H9 (cell line): ENCODE measurements at regions not wholly inside any gene's neighbourhood (a gene's known extent, or its start where the extent isn't known, plus 50 kb on each side); places are given as distances from the start of the nearest gene placed in this dataset.

ENCODE experiments used
- DNase-seq: peaks from one replicate; pipeline ENCODE4 v3.0.0-alpha.2; 2017
- H2AFZ ChIP-seq: one replicate; pipeline ENCODE4 v1.6.1; 2013; ENCODE audit warnings: mild to moderate bottlenecking, low read length, control low read depth, moderate library complexity
- H2AK5ac ChIP-seq: 2 replicates; pipeline ENCODE4 v1.6.1; 2013; ENCODE audit warnings: low read length, control low read depth, mixed read lengths; ENCODE audit not compliant: insufficient read length
- H2BK120ac ChIP-seq: one replicate; pipeline ENCODE4 v1.6.1; 2013; ENCODE audit warnings: low read depth, mild to moderate bottlenecking, low read length, control low read depth, inconsistent platforms; ENCODE audit not compliant: poor library complexity, severe bottlenecking
- H2BK12ac ChIP-seq: 2 replicates; pipeline ENCODE4 v1.6.1; 2013; ENCODE audit warnings: low read length, control low read depth, mixed read lengths, low read depth; ENCODE audit not compliant: insufficient read length
- H2BK15ac ChIP-seq: 2 replicates; pipeline ENCODE4 v1.6.1; 2013; ENCODE audit warnings: low read depth, low read length, control low read depth
- H2BK20ac ChIP-seq: one replicate; pipeline ENCODE4 v1.6.1; 2013; ENCODE audit warnings: low read depth, mild to moderate bottlenecking, low read length, control low read depth, inconsistent platforms; ENCODE audit not compliant: poor library complexity, severe bottlenecking
- H2BK5ac ChIP-seq: 2 replicates; pipeline ENCODE4 v1.6.1; 2013; ENCODE audit warnings: low read length, control low read depth, mixed read lengths; ENCODE audit not compliant: insufficient read length
- H3K14ac ChIP-seq: 2 replicates; pipeline ENCODE4 v1.6.1; 2013; ENCODE audit warnings: low read length, control low read depth; ENCODE audit not compliant: insufficient read depth
- H3K18ac ChIP-seq: 2 replicates; pipeline ENCODE4 v1.6.1; 2013; ENCODE audit warnings: low read depth, mild to moderate bottlenecking, mixed read lengths, low read length, control low read depth; ENCODE audit not compliant: insufficient read length
- H3K23ac ChIP-seq: 2 replicates; pipeline ENCODE4 v1.6.1; 2013; ENCODE audit warnings: low read length, control low read depth, mixed read lengths, low read depth; ENCODE audit not compliant: insufficient read length
- H3K23me2 ChIP-seq: 2 replicates; pipeline ENCODE4 v1.6.1; 2013; ENCODE audit warnings: low read depth, mild to moderate bottlenecking, mixed read lengths, low read length, control low read depth; ENCODE audit not compliant: insufficient read length, poor library complexity, severe bottlenecking
- H3K27ac ChIP-seq: 2 replicates; pipeline ENCODE4 v1.5.1; 2013; ENCODE audit warnings: low read length, control low read depth, mixed read lengths, low read depth; ENCODE audit not compliant: insufficient read length
- H3K27me3 ChIP-seq: 2 replicates; pipeline ENCODE4 v1.6.1; 2013; ENCODE audit warnings: low read length, control low read depth, inconsistent platforms; ENCODE audit not compliant: insufficient read depth
- H3K4ac ChIP-seq: 2 replicates; pipeline ENCODE4 v1.6.1; 2013; ENCODE audit warnings: low read depth, mild to moderate bottlenecking, control low read depth, inconsistent platforms, low read length, moderate library complexity
- H3K4me1 ChIP-seq: 2 replicates; pipeline ENCODE4 v1.6.1; 2013; ENCODE audit warnings: low read length, control low read depth, inconsistent platforms; ENCODE audit not compliant: insufficient read depth
- H3K4me2 ChIP-seq: 2 replicates; pipeline ENCODE4 v1.6.1; 2013; ENCODE audit warnings: low read length, control low read depth, mixed read lengths; ENCODE audit not compliant: insufficient read length, insufficient read depth
- H3K56ac ChIP-seq: 2 replicates; pipeline ENCODE4 v1.6.1; 2013; ENCODE audit warnings: low read depth, mild to moderate bottlenecking, mixed read lengths, low read length, control low read depth; ENCODE audit not compliant: insufficient read length
- H3K79me1 ChIP-seq: 2 replicates; pipeline ENCODE4 v1.6.1; 2013; ENCODE audit warnings: low read depth, mild to moderate bottlenecking, moderate library complexity, low read length, control low read depth, inconsistent platforms; ENCODE audit not compliant: insufficient read depth, poor library complexity, severe bottlenecking
- H3K79me2 ChIP-seq: 2 replicates; pipeline ENCODE4 v1.6.1; 2013; ENCODE audit warnings: low read length, control low read depth, inconsistent platforms; ENCODE audit not compliant: insufficient read depth
- H3K9ac ChIP-seq: 2 replicates; pipeline ENCODE4 v1.6.1; 2013; ENCODE audit warnings: low read length, control low read depth, mixed read lengths; ENCODE audit not compliant: insufficient read length; ENCODE audit errors: extremely low read depth
- H3K9me3 ChIP-seq: one replicate; pipeline ENCODE4 v1.6.1; 2013; ENCODE audit warnings: low read depth, low read length, inconsistent platforms; ENCODE audit not compliant: control insufficient read depth
- H3T11ph ChIP-seq: one replicate; pipeline ENCODE4 v1.6.1; 2013; ENCODE audit warnings: mild to moderate bottlenecking, low read length, control low read depth, inconsistent platforms
- H4K20me1 ChIP-seq: one replicate; pipeline ENCODE4 v1.6.1; 2013; ENCODE audit not compliant: control insufficient read depth, insufficient read length, insufficient read depth
- H4K5ac ChIP-seq: 2 replicates; pipeline ENCODE4 v1.6.1; 2013; ENCODE audit warnings: low read depth, mild to moderate bottlenecking, mixed read lengths, low read length, control low read depth; ENCODE audit not compliant: insufficient read length
- H4K8ac ChIP-seq: replicated peaks from 2 replicates; pipeline ENCODE4 v1.6.1; 2013; ENCODE audit warnings: low read length, control low read depth, mixed read lengths, low read depth; ENCODE audit not compliant: insufficient read length
- H4K91ac ChIP-seq: 2 replicates; pipeline ENCODE4 v1.6.1; 2013; ENCODE audit warnings: low read depth, mild to moderate bottlenecking, moderate library complexity, mixed read lengths, low read length, control low read depth; ENCODE audit not compliant: insufficient read length
- H3K27ac Mint-ChIP-seq, 3 experiments: 2 replicates in 2 of 3; 3 replicates in 1 of 3; pipeline ENCODE4 v1.8.0; 2020 to 2021; ENCODE audit warnings: mixed read lengths in 3 of 3, mild to moderate bottlenecking in 1 of 3, moderate library complexity in 1 of 3
- H3K27me3 Mint-ChIP-seq: 2 replicates; pipeline ENCODE4 v1.8.0; 2021; ENCODE audit warnings: low read depth, mild to moderate bottlenecking, moderate library complexity, mixed read lengths
- H3K36me3 Mint-ChIP-seq, 3 experiments: 2 replicates in 2 of 3; 3 replicates in 1 of 3; pipeline ENCODE4 v1.8.0; 2020 to 2021; ENCODE audit warnings: low read depth in 3 of 3, mixed read lengths in 3 of 3; ENCODE audit not compliant: insufficient read depth in 1 of 3
- H3K4me1 Mint-ChIP-seq, 2 experiments: 2 replicates each; pipeline ENCODE4 v1.8.0; 2020; ENCODE audit warnings: mixed read lengths in 2 of 2
- H3K4me3 Mint-ChIP-seq, 2 experiments: 2 replicates in 1 of 2; 3 replicates in 1 of 2; pipeline ENCODE4 v1.8.0; 2020 to 2021; ENCODE audit warnings: mild to moderate bottlenecking in 2 of 2, mixed read lengths in 2 of 2, moderate library complexity in 1 of 2
- H3K9me3 Mint-ChIP-seq, 2 experiments: 2 replicates in 1 of 2; 3 replicates in 1 of 2; pipeline ENCODE4 v1.8.0; 2020; ENCODE audit warnings: mild to moderate bottlenecking in 2 of 2, mixed read lengths in 2 of 2, moderate library complexity in 1 of 2
- WGBS: extraction: QIAGEN DNeasy Blood & Tissue Kit; methylation state at CpG from one replicate; pipeline ENCODE4 v1.1.7; 2013; ENCODE audit warnings: missing lambda C conversion rate, low lambda C conversion rate, mixed read lengths; ENCODE audit not compliant: insufficient read length; ENCODE audit errors: extremely low coverage; 5-methylcytosine and 5-hydroxymethylcytosine counted together
- TF ChIP-seq, protein P1 (sequence below): fragments of 200-600 bp; sonication (generic); conservative IDR thresholded peaks from 3 replicates; pipeline ENCODE4 v1.8.0; 2021; ENCODE audit warnings: antibody characterized with exemption, mild to moderate bottlenecking

DNA sequence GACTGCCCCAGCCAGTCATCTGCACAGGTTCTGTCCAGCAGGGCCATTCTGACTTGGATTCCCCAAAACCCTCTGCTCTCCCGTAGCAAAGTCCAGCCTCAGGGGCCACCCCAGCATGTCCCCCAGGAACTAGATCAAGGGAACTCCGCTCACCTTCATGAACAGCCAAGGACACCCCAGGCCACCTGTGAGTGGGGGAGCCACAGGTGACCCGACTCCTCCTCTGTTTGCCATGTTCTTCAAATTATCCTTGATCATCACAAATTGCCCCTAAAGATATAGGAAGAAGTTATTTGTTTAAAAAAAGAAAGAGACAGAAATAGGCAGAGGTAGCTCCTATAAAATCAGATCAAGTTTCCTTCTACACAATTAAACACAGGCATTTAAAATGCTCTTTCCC, 475.0 kb downstream of the MATN1 start:
- no peak overlapping the region for H3T11ph ChIP-seq
- peaks cover 13% of the 10 kb centered on the region for H3K27me3 Mint-ChIP-seq
- no peaks in the 10 kb centered on the region for H3K79me2 ChIP-seq
- no peak overlapping the region for H2AFZ ChIP-seq
- no peak overlapping the region for H2BK120ac ChIP-seq
- no peak overlapping the region for H4K5ac ChIP-seq
- TF ChIP-seq, protein P1, sequence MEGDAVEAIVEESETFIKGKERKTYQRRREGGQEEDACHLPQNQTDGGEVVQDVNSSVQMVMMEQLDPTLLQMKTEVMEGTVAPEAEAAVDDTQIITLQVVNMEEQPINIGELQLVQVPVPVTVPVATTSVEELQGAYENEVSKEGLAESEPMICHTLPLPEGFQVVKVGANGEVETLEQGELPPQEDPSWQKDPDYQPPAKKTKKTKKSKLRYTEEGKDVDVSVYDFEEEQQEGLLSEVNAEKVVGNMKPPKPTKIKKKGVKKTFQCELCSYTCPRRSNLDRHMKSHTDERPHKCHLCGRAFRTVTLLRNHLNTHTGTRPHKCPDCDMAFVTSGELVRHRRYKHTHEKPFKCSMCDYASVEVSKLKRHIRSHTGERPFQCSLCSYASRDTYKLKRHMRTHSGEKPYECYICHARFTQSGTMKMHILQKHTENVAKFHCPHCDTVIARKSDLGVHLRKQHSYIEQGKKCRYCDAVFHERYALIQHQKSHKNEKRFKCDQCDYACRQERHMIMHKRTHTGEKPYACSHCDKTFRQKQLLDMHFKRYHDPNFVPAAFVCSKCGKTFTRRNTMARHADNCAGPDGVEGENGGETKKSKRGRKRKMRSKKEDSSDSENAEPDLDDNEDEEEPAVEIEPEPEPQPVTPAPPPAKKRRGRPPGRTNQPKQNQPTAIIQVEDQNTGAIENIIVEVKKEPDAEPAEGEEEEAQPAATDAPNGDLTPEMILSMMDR = no peak
- H3K27me3 ChIP-seq = no peaks in the 10 kb centered on the region
- no peak overlapping the region for H2BK12ac ChIP-seq
- H4K20me1 ChIP-seq = no peaks in the 10 kb centered on the region
- H3K9ac ChIP-seq = no peak overlapping the region
- H2BK20ac ChIP-seq = no peak overlapping the region
- H3K27ac ChIP-seq = no peak overlapping the region
- no peak for DNase-seq
- no peak overlapping the region for H3K18ac ChIP-seq
- H4K91ac ChIP-seq = no peak overlapping the region
- H3K56ac ChIP-seq = no peak overlapping the region
- no peaks in the 10 kb centered on the region for H3K23me2 ChIP-seq
- H2BK15ac ChIP-seq = no peak overlapping the region
- peaks cover 12 to 14% of the 10 kb centered on the region in 2 experiments for H3K4me1 Mint-ChIP-seq
- H3K4me1 ChIP-seq = no peaks in the 10 kb centered on the region
- no peak overlapping the region for H4K8ac ChIP-seq
- H3K36me3 Mint-ChIP-seq = no peaks in the 10 kb centered on the region
- no peak overlapping the region for H2BK5ac ChIP-seq
- no peak overlapping the region for H3K4ac ChIP-seq
- no peak overlapping the region for H3K4me3 Mint-ChIP-seq
- no peak overlapping the region for H3K23ac ChIP-seq
- WGBS = no CpG with 5 or more reads among the region's 3 CpGs
- H3K9me3 ChIP-seq = no peaks in the 10 kb centered on the region
- no peak overlapping the region for H3K14ac ChIP-seq
- no peaks in the 10 kb centered on the region; a peak in 1 of 5 replicates for H3K9me3 Mint-ChIP-seq
- no peak overlapping the region for H3K4me2 ChIP-seq
- no peak overlapping the region for H2AK5ac ChIP-seq
- no peaks in the 10 kb centered on the region for H3K79me1 ChIP-seq
- H3K27ac Mint-ChIP-seq = no peak overlapping the region
